Endometrium (tissue), 2 donors: ENCODE measurements at regions not wholly inside any gene's neighbourhood (a gene's known extent, or its start where the extent isn't known, plus 50 kb on each side); places are given as distances from the start of the nearest gene placed in this dataset.
A peak's percentile ranks its signal among the peaks of the same experiment; 100 is the strongest.
"Not testable (repeated sequence)": the region's sequence is repeated elsewhere in the genome, so short reads cannot be mapped to it uniquely, and the experiment has no call there.

Experiments
- FAIRE-seq: peaks from 2 replicates; lab custom pipeline; 2012; peaks lifted over from hg19 to GRCh38; lab: Jason Lieb, UNC
- donor health status: control.
- donor health status: control.

DNA sequence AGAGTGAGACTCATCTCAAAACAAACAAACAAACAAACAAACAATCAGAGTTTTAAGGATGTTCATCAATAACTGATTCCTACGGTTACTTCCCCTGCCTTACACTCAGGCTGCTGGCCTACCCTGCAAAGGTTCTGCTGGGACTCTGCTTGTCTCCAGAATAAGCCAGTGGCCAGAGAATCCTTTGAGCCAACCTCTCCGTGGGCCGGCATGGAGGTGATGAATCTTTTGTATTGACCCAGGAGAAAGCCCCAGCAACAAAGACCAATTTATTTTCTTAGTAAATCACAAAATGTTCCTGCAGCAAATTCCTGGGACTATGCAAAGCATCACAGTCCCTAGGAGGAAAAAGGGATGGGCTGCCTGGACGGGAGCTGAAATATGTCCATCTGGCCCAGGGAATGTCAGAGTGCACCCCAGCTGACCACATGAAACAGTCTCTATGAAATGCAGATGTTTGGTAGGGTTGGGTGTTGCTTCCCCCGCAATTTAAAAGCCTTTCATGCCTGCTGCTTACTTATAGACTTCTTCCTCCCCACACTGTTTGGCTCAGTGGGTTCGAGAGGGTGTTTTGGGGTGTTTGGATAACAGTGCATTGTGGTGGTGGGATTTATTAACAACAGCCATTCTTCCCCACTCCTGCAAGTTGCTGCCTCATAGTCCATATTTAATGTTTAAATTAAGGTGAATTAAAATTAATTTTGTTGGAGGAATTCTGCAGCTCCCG is 185.9 kb upstream of the IRF2BP2 start:
- peak; percentile 62 for FAIRE-seq

DNA sequence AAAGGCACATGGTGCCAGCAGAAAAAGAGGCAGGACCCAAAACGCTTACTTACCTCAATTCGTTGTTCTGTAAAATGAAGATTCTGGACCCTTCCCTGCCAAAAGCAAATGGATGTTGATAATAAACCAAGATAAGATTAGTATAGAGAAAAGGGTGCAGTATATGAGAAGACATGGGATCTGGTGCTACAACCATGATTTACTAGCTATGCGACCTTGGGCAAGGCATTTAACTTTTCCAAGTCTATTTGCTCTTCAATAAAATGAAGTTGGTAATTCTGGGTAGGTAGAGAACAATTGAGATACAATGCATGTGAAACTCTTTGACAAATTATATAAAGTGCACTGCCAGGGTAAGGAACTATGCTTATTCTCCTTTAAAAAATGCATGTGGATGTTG is 185.0 kb upstream of the IRF2BP2 start:
- FAIRE-seq: not testable (repeated sequence)

DNA sequence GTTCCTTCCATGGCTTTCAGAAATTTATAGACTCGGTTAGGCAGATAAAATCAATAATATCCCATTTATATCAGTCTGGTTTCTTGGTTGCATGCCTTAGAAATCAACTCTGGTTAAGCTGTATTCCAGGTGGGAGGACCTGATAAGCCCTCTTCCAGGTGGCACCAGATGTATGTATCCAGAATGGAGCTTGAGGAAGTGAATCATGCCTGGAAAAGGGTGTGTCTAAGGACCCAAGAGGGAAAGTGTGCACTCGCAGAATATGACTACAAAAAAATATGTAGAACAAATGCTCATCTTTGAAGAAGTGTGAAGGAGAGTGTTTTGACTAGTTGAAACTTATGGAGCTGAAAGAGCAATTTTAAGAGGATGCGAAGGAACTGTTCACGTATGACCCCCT is 184.5 kb upstream of the IRF2BP2 start:
- FAIRE-seq: not testable (repeated sequence)

DNA sequence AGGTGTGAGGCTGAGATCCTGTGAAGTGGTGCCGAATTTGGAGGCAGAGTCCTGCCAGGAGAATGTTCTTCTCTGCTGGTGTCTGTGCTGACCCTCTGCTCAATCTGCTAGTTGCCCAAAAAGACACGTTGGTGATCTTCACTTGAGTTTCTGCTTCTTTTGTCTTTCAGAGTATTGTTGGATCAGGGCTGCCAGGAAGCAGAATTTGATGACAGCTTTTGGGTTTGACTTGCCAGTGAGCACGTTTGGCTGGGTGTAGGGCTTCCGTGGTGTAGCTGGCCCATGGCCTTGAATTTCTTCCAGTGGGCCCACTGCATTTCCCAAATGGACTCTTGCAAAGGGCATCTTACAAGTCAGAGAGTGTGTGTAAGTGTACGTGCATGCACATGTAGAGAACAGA is 183.9 kb upstream of the IRF2BP2 start:
- FAIRE-seq: not testable (repeated sequence)

DNA sequence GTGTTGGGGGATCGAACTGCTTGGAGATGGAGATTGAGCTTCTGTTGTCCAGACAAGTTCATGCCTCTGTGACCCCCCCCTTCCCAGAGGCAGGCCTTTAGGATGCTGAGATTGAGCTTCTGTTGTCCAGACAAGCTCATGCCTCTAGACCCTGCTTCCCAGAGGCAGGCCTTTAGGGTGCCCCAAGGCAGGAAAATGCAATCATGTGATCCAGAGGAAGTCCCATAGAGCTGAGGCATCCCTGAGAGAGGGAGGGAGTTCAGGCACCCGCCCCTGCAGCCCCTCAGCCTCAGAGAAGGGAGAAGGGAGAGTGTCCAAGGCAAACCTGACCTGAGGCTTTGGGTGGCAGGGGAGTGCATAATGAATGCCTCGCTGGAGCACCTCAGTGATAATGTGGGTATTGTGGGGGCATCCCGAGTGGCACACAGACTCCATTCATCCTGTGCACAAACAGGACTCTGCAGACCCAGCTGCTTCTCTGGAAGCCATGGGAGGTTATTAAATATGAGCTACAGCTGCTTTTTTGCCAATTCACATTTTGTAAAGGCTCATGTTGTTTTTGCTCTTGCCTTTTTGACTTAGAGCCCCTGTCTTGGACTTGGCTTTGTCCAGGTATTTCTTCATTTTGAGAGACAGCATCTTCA is 182.4 kb upstream of the IRF2BP2 start:
- FAIRE-seq: not testable (repeated sequence)

DNA sequence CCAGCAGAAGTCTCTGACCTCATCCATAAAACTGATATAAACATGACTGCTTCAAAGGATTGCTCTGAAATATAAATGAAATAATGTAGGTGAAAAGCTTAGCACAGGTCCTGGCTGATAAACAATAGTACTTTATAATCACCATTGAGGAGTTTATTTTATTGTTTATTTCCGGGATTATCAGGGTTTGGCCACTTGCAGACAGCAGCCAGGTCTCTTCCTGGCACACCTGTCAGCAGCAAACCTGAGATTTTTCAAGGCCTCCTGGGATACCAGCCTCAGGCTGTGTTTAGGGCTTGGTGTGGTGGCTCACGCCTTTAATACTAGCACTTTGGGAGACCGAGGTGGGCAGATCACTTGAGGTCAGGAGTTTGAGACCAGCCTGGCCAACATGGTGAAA is 181.6 kb upstream of the IRF2BP2 start:
- FAIRE-seq: not testable (repeated sequence)

DNA sequence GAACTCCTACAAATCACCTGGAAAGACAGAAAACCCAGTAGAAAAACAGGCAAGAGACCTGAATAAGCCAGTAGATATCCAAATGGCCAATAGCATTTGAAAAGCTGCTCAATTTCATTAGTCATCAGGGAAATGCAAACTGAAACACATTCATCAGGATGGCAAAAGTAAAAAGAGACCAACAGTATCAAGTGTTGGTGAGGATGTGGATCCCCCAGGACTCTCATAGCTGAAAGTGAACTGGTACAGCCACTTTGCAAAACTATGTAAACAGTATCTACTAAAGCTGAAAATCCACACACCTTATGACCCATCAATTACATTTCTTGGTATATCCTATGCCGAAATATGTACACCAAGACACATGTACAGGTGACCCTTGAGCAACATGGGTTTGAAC is 180.4 kb upstream of the IRF2BP2 start:
- FAIRE-seq: not testable (repeated sequence)

DNA sequence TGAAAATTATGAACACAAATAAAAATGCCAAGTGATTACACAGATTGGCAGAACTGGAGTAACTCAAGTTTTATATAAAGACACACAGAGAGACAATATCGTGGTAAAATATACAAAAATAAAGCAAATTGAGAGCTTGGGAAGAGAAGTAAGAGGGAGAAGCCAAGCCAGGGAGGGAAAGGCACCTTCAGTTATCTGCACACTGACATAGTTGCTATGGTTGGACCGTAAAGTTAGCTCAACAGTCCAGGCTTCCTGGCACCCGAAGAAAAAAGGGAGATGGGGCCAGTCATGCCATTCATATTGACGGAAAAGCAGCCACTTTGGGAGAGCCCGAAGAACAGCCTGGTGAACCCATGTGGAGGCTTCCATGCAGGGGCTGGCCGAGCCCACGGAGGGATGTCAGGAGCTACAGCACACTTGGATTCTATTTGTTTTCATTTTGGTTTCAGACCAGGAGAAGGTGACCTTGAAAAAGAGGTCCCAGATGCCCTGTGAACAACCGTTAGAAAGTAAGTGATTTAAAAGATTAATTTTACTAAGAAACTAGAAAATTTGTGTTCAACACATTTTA is 177.1 kb upstream of the IRF2BP2 start:
- not testable (repeated sequence) for FAIRE-seq

DNA sequence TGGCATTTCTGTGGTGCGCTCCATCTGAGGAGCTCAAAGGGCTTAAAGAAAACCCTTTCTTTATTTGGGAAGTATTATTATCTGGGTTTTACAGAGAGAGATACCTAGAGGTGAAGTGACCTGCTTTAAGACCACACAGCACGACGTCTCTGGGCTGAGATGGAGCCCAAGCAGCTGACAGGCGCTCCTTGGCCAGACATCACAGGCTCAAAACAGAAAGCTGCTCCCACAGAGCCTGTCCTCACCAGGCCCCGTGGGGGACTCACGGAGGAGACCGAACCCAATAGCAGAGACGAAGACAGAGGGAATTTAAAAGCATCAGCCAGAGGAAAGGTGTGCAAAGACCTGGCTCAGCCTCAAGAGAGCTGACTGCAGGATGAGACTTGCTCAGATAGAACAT is 175.9 kb upstream of the IRF2BP2 start:
- not testable (repeated sequence) for FAIRE-seq

DNA sequence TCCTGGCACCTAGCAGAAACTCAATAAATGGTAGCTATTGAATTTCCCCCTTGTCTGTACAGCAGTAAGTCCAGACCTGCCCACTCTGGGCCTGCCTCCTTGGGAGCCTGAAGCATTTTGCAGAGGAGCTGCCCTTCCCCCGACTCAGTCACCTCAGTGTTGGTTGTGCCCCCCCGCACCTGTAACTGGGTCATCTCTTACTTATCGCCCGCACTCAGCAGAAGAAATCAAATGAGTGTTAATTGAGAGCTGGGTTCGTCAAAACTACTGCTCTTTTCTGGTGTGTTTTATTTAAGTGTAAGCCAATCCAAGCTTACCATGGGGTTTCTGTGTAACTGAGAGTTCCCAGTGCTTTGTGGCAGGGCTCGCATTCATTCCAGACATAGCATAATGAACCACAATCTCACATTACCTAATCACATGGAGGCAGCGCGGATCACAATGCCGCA is 175.5 kb upstream of the IRF2BP2 start:
- not testable (repeated sequence) for FAIRE-seq

DNA sequence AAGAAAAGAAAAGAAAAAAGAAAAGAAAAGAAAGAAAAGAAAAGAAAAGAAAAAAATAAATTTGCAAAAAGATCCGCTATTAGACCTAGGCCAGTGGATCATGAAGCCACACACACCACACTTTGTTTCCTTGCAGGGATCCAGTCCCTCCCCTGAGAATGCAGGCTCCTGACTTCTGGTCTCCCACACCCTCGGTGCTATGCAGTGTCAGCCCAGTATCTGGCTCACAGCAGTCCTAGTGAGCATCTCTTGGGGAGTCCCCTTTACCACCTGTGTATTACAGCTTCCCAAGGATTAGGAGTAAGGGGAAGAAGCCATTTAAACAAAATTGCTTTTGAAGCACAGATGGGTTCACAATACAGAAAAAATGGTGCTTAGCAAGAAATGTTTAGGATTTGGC is 174.1 kb upstream of the IRF2BP2 start:
- FAIRE-seq: not testable (repeated sequence)

DNA sequence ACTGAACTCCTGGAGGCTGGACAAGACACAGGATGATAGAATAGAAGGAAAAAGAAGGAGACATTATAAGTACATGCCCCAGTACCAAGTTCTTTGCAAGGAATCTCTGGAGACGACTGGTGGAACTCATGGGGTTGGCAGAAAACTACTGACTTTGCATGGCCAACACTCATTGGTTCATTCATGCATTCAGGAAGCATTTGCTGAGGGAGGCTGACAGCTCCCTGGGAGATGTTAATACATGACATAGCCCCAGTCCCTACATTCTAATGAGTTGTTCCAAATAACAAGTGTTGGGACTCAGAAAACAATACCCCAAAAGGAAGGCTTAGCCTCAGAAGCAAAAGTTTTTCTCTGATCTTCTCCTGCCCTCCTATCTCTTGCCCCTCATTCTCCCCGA is 172.8 kb upstream of the IRF2BP2 start:
- no peak for FAIRE-seq

DNA sequence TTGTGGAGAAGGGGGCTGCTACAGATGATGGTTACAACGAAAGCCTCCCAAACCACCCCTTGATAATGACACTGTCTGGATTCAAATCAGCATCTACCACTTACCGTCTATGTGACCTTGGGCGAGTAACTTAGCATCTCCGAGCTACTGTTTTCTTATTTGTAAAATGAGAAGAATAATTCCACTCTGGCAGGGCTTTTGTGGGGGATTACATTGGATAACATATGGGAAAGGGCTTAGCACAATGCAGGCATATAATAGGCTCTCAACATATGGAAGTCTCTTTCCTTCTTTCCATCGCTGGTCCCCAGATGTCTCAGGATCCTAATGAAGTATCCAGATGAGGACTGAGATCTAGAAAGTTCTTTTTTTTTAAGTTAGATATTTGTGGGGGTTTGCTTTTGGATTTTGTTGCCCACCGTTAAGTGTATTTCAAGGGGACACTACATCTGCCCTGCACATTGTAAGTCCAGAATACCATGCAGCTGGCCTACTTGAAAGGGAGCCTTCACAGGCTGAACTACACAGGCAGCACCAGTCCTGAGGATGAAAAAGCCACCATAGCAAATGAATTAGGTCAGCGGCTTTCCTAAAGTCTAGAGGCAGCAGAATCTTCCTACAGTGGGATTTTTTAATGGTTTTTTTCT is 172.2 kb upstream of the IRF2BP2 start:
- FAIRE-seq: no peak

DNA sequence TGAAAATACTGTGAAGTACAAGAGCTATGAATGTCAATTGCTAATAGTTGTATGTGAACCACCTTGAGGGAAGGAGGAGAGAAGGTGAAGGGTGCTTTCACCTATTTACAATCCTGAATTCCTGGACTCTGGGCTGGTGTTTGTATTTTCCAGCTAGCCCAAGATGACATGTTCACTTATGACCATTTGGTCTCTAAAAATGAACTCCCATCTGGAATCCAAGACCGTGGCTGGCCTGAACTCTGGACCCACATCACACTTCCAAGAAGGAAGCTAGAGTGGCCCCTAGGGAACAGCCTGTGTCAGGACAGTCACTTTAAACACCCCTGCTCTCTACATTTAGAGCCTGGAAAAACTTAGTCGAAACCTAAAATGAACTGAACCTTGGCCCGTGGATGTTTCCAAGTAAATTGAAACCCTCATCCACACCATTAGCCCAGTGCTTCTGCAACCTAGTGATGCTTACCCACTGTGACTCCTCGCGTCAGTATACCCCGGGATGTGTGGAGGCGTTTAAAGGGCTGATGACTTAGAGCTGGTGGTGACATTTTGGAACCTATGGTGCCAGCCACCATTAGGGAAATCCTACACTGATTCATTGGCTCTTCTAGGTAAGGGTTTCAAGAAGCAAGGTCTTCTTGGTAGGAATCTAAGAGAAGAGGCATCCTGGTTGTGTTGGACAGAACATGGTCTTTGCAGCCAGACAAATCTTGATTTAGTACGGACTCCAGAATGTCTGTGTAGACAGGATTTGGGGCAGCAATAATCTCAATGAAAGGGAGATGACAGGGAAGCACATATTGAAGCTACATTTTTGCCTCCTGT is 171.5 kb upstream of the IRF2BP2 start:
- FAIRE-seq: no peak

DNA sequence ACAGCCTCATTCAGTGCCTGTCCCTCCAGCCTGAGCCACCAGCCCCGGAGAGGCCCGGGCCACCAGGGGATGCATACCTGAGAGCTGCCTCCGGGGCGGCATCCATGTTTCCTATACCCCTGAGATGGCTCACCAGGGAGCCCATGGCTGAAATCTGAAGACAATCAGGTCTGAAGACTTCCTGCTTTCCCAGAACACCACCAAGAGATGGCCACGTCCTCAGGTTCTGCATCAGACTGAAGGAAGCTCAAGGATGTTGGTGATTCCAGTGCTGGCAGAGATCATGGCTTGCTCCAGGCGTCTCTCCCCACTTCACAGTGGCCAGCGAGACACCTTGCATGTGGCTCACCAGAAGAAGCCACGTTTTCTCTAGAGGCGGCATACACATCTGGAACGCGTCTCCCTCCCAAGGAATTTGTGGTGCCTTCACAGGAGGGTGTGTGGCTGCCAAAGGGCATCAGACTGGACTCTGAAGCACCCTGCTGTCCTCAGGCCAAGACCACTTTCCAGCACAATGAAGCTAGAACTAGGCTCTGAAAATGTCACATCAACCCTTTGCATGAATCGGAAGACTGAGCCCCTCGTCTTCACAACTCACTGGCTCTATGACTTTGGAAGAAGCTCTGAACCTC is 170.7 kb upstream of the IRF2BP2 start:
- no peak for FAIRE-seq

DNA sequence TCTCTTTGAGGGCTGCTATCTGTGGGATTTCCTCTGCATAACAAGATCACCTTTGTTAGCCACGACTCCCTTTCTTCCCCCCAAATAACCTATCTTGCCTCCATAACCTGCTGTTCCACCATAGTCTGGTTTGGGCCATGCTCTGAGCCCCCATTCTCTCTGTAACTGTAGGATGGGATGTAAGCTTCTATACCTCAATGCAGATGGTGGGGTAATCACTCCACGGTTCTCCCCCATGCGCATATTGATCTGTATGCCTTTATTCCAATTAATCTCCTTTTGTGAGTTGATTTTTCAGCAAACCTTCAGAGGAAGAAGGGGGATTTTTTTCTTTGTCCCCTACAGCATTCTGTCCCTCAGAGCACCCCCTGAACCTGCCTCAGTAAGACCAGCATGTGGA is 170.1 kb upstream of the IRF2BP2 start:
- no peak for FAIRE-seq

DNA sequence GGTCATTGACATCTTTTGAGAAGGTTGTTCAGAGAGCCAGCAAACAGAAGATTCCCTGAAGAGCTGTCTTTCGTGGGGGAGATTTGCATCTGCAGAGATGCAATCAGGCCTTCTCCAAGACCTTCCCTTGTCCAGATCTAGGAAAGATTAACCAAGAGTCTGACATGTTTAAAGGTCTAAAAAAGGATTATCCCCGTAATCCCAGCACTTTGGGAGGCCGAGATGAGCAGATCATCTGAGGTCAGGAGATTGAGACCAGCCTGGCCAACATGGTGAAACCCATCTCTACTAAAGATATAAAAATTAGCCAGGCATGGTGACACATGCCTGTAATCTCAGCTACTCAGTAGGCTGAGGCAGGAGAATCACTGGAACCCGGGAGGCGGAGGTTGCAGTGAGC is 169.6 kb upstream of the IRF2BP2 start:
- FAIRE-seq: not testable (repeated sequence)

DNA sequence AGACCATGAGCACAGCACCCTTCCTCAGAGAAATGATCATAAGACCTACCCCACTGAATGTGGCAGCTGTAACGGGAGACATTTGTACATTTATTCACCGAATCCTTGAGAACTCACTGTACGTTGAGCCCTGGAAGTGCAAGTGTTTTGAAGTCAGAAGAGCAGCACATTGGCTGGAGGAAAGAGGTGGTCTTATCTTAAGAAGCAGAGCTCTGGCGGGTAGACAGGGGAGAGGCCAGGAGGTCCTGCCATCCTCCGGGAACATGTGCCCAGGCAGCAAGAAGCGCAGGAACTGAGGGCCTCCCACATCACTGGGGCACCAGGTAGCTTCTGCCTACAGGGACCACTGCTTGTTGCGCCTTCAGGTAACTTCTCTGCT is 169.2 kb upstream of the IRF2BP2 start:
- no peak for FAIRE-seq

DNA sequence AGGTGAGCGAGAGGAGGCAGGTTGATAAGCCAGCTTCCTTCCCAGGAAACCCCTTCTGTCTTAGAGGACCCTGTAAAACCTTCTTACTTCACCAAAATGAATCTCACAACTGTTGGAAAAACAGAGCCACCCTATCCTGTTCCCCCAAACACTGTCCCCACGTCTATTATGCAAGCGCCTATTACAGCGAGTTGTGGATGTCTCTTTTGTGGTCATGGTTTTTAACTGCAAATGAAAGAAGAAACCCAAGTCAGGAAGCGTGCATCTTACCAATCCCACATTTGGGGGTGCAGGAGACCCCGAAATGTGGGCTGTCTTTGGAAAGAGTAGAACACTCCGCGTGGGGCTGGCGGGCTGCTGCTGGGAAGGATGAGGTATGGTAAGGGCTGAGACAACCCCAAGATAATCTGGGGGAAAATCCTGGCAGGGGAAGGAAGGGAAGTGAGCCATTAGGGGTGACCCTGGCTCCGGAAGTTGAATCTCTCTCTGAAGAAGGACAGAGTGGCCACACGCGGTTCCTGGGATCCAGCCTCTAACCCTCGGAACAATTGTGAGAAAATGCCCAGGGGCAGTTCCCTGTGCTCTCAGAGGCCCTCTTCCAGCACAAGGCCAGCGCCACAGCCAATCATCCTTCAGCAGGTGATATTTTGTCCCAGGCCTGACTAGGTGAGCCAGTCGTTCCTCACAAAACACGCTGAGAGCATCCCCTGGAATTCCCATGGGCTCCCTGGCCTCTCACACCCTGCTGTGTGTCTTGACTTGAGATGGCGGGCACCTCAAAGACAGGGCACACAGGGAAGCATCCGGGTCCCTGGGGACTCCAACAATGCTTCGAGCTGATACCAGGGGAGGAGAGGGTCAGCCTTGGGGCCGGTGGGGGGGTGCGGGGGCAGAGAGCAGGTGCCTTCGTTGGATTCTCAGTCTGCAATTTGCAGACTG is 168.5 kb upstream of the IRF2BP2 start:
- FAIRE-seq: no peak

DNA sequence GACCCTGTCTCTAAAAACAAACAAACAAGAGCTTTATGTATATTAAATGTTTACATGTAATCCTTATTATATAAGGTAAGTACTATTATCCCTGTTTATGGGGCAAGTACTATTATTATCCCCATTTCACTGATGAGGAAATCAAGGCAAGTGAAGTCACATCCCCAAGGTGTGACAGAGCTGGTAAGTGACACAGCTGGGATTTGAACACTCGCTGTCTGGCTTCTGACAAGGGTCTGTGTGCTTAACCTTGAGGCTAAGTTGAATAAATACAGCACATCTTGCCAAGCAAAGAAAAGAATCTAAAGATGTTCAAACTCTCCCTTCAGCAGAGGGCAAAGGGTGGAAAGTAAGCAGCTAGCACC is 167.9 kb upstream of the IRF2BP2 start:
- no peak for FAIRE-seq
